ENCODE measurements at regions not wholly inside any gene's neighbourhood (a gene's known extent, or its start where the extent isn't known, plus 50 kb on each side); places are given as distances from the start of the nearest gene placed in this dataset.

DNA sequence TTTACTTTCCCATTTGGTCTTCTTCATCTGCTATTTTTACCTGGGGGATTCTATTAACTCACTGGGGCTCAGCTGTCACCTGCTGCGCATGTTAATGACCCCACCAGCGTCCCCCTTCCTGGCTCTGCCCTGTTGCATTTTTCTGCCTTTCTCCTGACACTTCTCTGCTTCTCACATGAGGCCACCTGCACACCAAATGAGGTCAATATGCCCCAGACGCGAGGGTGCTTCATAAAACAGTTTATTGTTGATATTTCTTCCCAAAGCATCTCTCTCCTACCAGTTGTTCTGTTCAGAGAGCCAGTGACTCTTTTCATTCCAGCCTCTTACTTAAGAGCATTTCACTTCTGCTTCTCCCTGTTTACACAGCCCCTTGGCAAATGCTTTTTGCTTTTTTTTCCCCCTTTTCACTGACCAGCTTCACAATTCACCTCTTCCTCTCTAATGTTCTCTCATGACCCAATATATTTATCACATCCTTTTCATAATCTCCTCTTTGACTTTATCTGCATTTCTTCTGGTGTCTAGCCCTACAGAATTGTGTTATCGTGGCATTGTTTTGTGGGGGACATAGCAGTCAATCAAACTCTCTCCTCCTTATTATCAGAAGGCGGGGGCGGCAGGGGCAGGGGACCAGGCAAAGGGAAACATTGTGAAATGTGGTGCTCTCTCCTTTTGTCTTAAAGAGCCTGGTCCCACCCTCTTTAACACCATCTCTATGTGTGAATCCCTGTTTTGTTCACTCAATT is 545.8 kb upstream of the CITED2 start:
- DNase-seq (ENCODE audit: low spot score), result no peak

DNA sequence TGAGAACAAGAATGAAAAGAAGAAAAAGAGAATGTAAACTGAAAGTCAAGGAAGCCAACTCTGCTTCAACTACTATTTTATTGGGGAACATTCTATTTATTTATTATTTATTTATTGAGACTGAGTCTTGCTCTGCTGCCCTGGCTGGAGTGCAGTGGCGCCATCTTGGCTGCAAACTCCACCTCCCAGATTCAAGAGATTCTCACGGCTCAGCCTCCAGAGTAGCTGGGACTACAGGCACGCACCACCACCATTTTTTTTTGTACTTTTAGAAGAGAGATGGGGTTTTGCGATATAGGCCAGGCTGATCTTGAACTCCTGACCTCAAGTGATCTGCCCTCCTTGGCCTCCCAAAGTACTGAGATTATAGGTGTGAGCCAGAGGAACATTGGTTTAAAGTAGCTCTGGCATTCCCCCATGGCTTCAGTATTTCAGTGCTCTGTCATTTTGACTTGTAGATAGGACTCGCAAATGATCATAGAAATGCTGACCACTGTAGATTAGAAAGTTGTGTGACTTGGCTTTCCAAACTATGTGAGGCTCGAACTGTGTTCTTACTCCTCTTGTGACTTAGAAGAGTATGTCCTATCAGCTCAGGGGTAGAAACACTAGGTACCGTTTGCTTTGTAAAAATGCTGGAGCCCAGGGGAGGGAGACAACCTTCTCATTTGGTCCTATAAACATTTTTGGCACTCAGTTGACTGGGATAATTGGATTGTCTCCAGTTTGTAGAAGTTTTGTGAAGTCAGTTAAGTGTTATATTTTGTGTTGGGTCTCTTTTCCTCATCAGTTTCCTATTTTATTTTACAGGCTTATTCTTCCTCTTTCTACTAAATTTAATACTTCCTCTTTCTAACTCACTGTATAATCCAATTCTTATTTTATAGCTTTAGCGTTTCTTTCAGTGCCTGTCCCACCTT is 544.9 kb upstream of the CITED2 start:
- DNase-seq (ENCODE audit: low spot score), result no peak
- TF ChIP-seq, protein P1, sequence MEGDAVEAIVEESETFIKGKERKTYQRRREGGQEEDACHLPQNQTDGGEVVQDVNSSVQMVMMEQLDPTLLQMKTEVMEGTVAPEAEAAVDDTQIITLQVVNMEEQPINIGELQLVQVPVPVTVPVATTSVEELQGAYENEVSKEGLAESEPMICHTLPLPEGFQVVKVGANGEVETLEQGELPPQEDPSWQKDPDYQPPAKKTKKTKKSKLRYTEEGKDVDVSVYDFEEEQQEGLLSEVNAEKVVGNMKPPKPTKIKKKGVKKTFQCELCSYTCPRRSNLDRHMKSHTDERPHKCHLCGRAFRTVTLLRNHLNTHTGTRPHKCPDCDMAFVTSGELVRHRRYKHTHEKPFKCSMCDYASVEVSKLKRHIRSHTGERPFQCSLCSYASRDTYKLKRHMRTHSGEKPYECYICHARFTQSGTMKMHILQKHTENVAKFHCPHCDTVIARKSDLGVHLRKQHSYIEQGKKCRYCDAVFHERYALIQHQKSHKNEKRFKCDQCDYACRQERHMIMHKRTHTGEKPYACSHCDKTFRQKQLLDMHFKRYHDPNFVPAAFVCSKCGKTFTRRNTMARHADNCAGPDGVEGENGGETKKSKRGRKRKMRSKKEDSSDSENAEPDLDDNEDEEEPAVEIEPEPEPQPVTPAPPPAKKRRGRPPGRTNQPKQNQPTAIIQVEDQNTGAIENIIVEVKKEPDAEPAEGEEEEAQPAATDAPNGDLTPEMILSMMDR (IDR thresholded peaks at IDR 0.05; ENCODE audit: extremely low read depth, insufficient read depth, missing control alignments), result no peak
- in situ Hi-C loops (cut with MboI; ENCODE audit: low pct_unique_long_range_greater_than_20kb, low sequenced_read_pairs, unreplicated experiment), result no loop called here

More for the DNA sequence above, 545.8 kb upstream of the CITED2 start:
- TF ChIP-seq, protein P1 (IDR thresholded peaks at IDR 0.05; ENCODE audit: extremely low read depth, insufficient read depth, missing control alignments), result no peak
- in situ Hi-C loops (cut with MboI; ENCODE audit: low pct_unique_long_range_greater_than_20kb, low sequenced_read_pairs, unreplicated experiment), result no loop called here

DNA sequence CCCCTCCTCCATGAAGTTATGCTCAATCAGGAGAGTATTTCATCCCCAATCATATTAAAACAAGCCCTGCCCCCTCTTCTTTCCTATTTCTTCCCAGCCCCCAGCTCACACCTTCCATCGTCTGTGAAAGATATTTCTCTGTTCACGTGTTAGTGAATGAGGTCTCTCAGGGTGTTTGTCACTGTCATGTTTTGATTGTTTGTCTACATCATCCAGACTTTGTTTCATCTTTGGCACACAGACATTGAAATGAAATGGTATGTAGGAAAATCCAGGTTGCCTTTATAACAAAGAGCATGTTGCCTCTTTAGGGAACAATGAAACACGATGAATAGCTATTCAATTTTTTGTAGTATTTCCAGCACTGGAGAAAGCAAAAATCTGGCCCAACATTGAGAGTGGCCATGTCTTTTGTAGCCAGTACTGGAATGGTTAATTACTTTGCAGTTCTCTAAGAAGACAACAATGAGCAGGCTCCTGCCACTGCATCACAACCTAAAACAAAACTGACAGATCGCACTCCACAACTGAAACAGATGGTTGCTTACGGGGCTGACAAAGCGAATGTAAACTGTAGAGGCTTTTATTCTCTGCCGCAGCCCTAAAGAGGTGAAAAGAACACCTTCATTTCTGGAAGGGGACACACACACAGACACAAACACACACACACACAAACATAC is 543.6 kb upstream of the CITED2 start:
- in situ Hi-C loops (cut with MboI; ENCODE audit: low pct_unique_long_range_greater_than_20kb, low sequenced_read_pairs, unreplicated experiment), result no loop called here
- TF ChIP-seq, protein P1 (IDR thresholded peaks at IDR 0.05; ENCODE audit: extremely low read depth, insufficient read depth, missing control alignments), result no peak
- no peak for DNase-seq (ENCODE audit: low spot score)

DNA sequence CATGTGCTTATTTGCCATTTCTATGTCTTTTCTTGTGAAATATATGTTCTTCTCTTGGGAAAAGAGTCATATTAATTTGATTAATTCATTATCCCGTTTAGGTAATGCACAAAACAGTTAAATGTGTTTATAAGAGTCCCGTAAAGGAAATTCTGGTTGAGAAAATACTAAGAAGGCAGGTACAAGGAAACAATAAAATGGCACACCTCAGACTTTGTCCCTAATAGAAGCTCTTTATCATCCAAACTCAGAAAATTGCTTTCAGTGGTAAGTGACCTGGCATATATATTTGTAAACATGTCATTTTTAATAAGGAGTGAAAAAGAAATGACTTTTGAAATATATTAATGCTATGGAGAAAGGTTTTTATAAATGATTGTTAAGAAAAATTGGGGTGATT is 540.5 kb upstream of the CITED2 start:
- in situ Hi-C loops (cut with MboI; ENCODE audit: low pct_unique_long_range_greater_than_20kb, low sequenced_read_pairs, unreplicated experiment), result no loop called here
- no peak for DNase-seq (ENCODE audit: low spot score)
- TF ChIP-seq, protein P1 (IDR thresholded peaks at IDR 0.05; ENCODE audit: extremely low read depth, insufficient read depth, missing control alignments), result no peak

DNA sequence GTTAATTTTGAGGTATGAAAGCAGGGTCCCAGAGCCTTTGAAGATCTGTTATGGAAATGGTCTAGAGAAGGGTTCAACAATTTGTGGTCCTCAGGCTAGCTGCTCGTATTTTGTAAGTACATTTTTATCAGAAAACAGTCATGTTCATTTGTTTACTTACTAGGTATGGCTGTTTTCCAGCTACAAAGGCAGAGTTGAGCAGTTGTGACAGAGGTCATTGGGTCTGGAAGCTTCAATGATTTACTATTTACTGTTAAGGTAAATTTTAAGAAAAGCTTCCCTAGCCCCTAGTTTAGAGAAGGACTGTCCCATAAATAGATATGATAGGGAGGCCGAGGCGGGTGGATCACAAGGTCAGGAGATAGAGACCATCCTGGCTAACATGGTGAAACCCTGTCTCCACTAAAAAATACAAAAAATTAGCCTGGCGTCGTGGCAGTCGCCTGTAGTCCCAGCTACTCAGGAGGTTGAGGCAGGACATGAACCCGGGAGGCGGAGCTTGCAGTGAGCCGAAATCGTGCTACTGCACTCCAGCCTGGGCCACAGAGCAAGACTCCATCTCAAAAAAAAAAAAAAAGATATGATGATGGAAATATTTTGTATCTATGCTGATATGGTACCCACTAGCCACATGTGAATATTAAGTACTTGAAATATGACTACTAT is 538.4 kb upstream of the CITED2 start:
- no peak for DNase-seq (ENCODE audit: low spot score)
- TF ChIP-seq, protein P1 (IDR thresholded peaks at IDR 0.05; ENCODE audit: extremely low read depth, insufficient read depth, missing control alignments), result no peak
- in situ Hi-C loops (cut with MboI; ENCODE audit: low pct_unique_long_range_greater_than_20kb, low sequenced_read_pairs, unreplicated experiment), result no loop called here

DNA sequence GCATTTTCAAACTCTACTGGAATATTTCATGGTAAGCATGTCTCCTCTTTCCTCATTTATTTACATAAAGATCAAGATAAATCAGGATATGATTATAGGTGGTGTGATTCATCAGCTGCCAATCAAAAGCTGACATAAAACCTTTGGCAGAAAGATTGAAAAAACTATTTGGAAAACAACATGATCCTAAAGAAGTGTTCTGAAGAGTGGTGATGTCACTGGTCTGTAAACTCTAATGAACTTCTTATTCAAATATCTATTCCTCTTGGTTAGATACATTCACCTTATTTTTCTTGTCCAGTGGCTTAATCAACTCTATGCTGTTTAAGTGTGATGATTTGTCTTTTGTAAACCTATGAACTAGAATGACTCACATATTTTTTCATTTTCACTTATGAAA is 535.5 kb upstream of the CITED2 start:
- in situ Hi-C loops (cut with MboI; ENCODE audit: low pct_unique_long_range_greater_than_20kb, low sequenced_read_pairs, unreplicated experiment), result no loop called here
- DNase-seq (ENCODE audit: low spot score), result no peak
- TF ChIP-seq, protein P1 (IDR thresholded peaks at IDR 0.05; ENCODE audit: extremely low read depth, insufficient read depth, missing control alignments), result no peak
